Pons (tissue), 1 donor: ENCODE measurements at regions not wholly inside any gene's neighbourhood (a gene's known extent, or its start where the extent isn't known, plus 50 kb on each side); places are given as distances from the start of the nearest gene placed in this dataset.

Experiments
- DNase-seq: peaks from one replicate; pipeline ENCODE4 v3.0.0-alpha.2; 2016; ENCODE audit warnings: low spot score

- DNase-seq = no peak
Observed at GRCh38 chr10:123455861-123456260, 210.3 kb upstream of the GPR26 start.

GRCh38 chr10:123458933-123459332 lies 207.2 kb upstream of the GPR26 start:
- DNase-seq = no peak

- DNase-seq = no peak
Observed at GRCh38 chr10:123459371-123460091, 206.6 kb upstream of the GPR26 start.

GRCh38 chr10:123462246-123462645 lies 203.9 kb upstream of the GPR26 start:
- no peak for DNase-seq

GRCh38 chr10:123462756-123463155 lies 203.4 kb upstream of the GPR26 start:
- DNase-seq = no peak

- no peak for DNase-seq
Observed at GRCh38 chr10:123463181-123463580, 203.0 kb upstream of the GPR26 start.

GRCh38 chr10:123463698-123464097 lies 202.5 kb upstream of the GPR26 start:
- DNase-seq = no peak

- DNase-seq = peak; percentile 10
Observed at GRCh38 chr10:123464430-123465323, 201.5 kb upstream of the GPR26 start.

- peak; percentile 3 for DNase-seq
Observed at GRCh38 chr10:123470336-123470921, 195.7 kb upstream of the GPR26 start.

- no peak for DNase-seq
Observed at GRCh38 chr10:123471811-123472210, 194.3 kb upstream of the GPR26 start.

- no peak for DNase-seq
Observed at GRCh38 chr10:123472606-123473005, 193.5 kb upstream of the GPR26 start.

GRCh38 chr10:123474700-123475099 lies 191.5 kb upstream of the GPR26 start:
- DNase-seq = no peak

GRCh38 chr10:123475466-123475865 lies 190.7 kb upstream of the GPR26 start:
- DNase-seq = no peak

GRCh38 chr10:123478116-123478515 lies 188.0 kb upstream of the GPR26 start:
- no peak for DNase-seq

GRCh38 chr10:123479640-123480039 lies 186.5 kb upstream of the GPR26 start:
- no peak for DNase-seq

GRCh38 chr10:123480344-123480743 lies 185.8 kb upstream of the GPR26 start:
- DNase-seq = no peak

- DNase-seq = no peak
Observed at GRCh38 chr10:123480845-123481244, 185.3 kb upstream of the GPR26 start.

GRCh38 chr10:123484722-123485121 lies 181.4 kb upstream of the GPR26 start:
- DNase-seq = no peak

GRCh38 chr10:123485341-123485960 lies 180.7 kb upstream of the GPR26 start:
- DNase-seq = no peak

- no peak for DNase-seq
Observed at GRCh38 chr10:123488436-123488835, 177.7 kb upstream of the GPR26 start.

GRCh38 chr10:123491364-123491763 lies 174.8 kb upstream of the GPR26 start:
- DNase-seq = no peak

- no peak for DNase-seq
Observed at GRCh38 chr10:123492016-123492415, 174.1 kb upstream of the GPR26 start.
